HepG2 (cell line): ENCODE measurements at regions not wholly inside any gene's neighbourhood (a gene's known extent, or its start where the extent isn't known, plus 50 kb on each side); places are given as distances from the start of the nearest gene placed in this dataset.

Source experiments
- ATAC-seq: fragments of 200-7000 bp; cut with Tn5 transposase; 3 replicates; pipeline ENCODE4 v1.9.1; 2020; ENCODE audit warnings: mild to moderate bottlenecking, moderate library complexity
- BruUV-seq: library from RNA; stranded (reverse); fragments of 400-500 nt; replicated peaks from 2 replicates; lab custom pipeline; 2021; lab: Mats Ljungman, UMichigan
- CTCF ChIA-PET: fragments of 300-600 bp; formaldehyde crosslinking; extraction: SDS; loops from one replicate; lab custom pipeline; 2021; ENCODE audit warnings: low total read pairs, inconsistent platforms, low intra/inter-chr PET ratio; lab: Yijun Ruan, JAX
- POLR2A ChIA-PET: fragments of 350-600 bp; sonication (Branson Sonifier 250); formaldehyde crosslinking; loops from one replicate; lab custom pipeline; 2020; ENCODE audit warnings: antibody characterized with exemption, inconsistent platforms; lab: Yijun Ruan, JAX
- DNase-seq: peaks from one replicate; pipeline ENCODE4 v3.0.0-alpha.2; 2015; ENCODE audit warnings: low spot score
- FAIRE-seq: peaks from 3 replicates; lab custom pipeline; 2011; peaks lifted over from hg19 to GRCh38; lab: Jason Lieb, UNC
- H2AFZ ChIP-seq: one replicate; pipeline ENCODE4 v1.6.1; 2011; ENCODE audit warnings: low read length, inconsistent platforms
- H3K27ac ChIP-seq: fragments of 300-600 bp; 3 replicates; pipeline ENCODE4 v1.8.0; 2011; ENCODE audit warnings: mixed run types, mild to moderate bottlenecking, mixed read lengths, low read length, inconsistent platforms; ENCODE audit not compliant: insufficient read depth; ENCODE audit errors: extremely low read length
- H3K27me3 ChIP-seq, 2 experiments: fragments of 200-600 bp in 1 of 2; 2 replicates in 1 of 2; 3 replicates in 1 of 2; pipeline versions ENCODE4 v1.6.0 to v1.8.0; 2011; ENCODE audit warnings: low read length in 2 of 2, mild to moderate bottlenecking in 2 of 2, moderate library complexity in 2 of 2, inconsistent platforms in 1 of 2; ENCODE audit not compliant: insufficient read depth in 2 of 2, control insufficient read depth in 1 of 2
- H3K36me3 ChIP-seq, 2 experiments: fragments of 200-600 bp in 1 of 2; replicated peaks in 1 of 2; 2 replicates in 1 of 2; 3 replicates in 1 of 2; pipeline versions ENCODE4 v1.5.1 to v1.8.0; 2011; ENCODE audit warnings: low read length in 2 of 2, inconsistent platforms in 1 of 2; ENCODE audit not compliant: insufficient read depth in 2 of 2, control insufficient read depth in 1 of 2
- H3K4me1 ChIP-seq: 2 replicates; pipeline ENCODE4 v1.5.1; 2012; ENCODE audit warnings: low read length, inconsistent platforms; ENCODE audit not compliant: insufficient read depth
- H3K4me2 ChIP-seq: 2 replicates; pipeline ENCODE4 v1.6.0; 2011; ENCODE audit warnings: low read depth, low read length, inconsistent platforms
- H3K4me3 ChIP-seq, 3 experiments: fragments of 200-600 bp in 1 of 3; sonication (generic), shearing (Covaris generic) in 1 of 3; replicated peaks in 1 of 3; 2 replicates each; pipeline ENCODE4 v1.5.1; 2011 to 2016; ENCODE audit warnings: low read length in 3 of 3, inconsistent platforms in 2 of 3, low read depth in 2 of 3, mild to moderate bottlenecking in 2 of 3, control low read depth in 1 of 3, mixed read lengths in 1 of 3; ENCODE audit not compliant: insufficient read depth in 1 of 3
- H3K79me2 ChIP-seq: one replicate; pipeline ENCODE4 v1.6.1; 2011; ENCODE audit warnings: low read length, inconsistent platforms; ENCODE audit not compliant: insufficient read depth
- H3K9ac ChIP-seq: 2 replicates; pipeline ENCODE4 v1.6.0; 2011; ENCODE audit warnings: mild to moderate bottlenecking, low read depth, low read length, inconsistent platforms; ENCODE audit not compliant: insufficient read depth
- H3K9me3 ChIP-seq: 2 replicates; pipeline ENCODE4 v1.5.1; 2012; ENCODE audit warnings: mild to moderate bottlenecking, low read length
- H4K20me1 ChIP-seq: 2 replicates; pipeline ENCODE4 v1.6.0; 2011; ENCODE audit warnings: inconsistent platforms, mild to moderate bottlenecking, low read length, moderate library complexity; ENCODE audit not compliant: insufficient read depth
- GABPA ChIP-seq, 2 experiments: IDR thresholded peaks; 2 replicates each; pipeline ENCODE4 v1.6.1; 2011 to 2016; ENCODE audit warnings: low read depth in 2 of 2, low read length in 1 of 2, missing biosample characterization in 1 of 2, missing genetic modification characterization in 1 of 2
- HDAC1 ChIP-seq: sonication (generic); formaldehyde crosslinking; IDR thresholded peaks from 2 replicates; pipeline ENCODE4 v1.5.1; 2020; ENCODE audit warnings: mild to moderate bottlenecking, missing genetic modification reagents
- HNRNPL ChIP-seq: fragments of 200-400 bp; formaldehyde crosslinking; IDR thresholded peaks from 2 replicates; pipeline ENCODE4 v1.6.1; 2017; ENCODE audit warnings: mild to moderate bottlenecking, low read depth, low read length
- JARID2 ChIP-seq: sonication (generic); formaldehyde crosslinking; IDR thresholded peaks from 2 replicates; pipeline ENCODE4 v1.8.1; 2023; ENCODE audit warnings: missing genetic modification reagents, inconsistent platforms; ENCODE audit not compliant: insufficient replicate concordance
- RARA ChIP-seq: IDR thresholded peaks from 2 replicates; pipeline ENCODE4 v1.6.1; 2016; ENCODE audit warnings: missing genetic modification reagents, missing compliant biosample characterization
- ZNF570 ChIP-seq: sonication (generic); formaldehyde crosslinking; IDR thresholded peaks from 2 replicates; pipeline ENCODE4 v1.4.0; 2020; ENCODE audit warnings: mild to moderate bottlenecking, missing genetic modification reagents, borderline replicate concordance
- ZNF891 ChIP-seq: sonication (generic); formaldehyde crosslinking; IDR thresholded peaks from 2 replicates; pipeline ENCODE4 v1.5.0; 2020; ENCODE audit warnings: mild to moderate bottlenecking, missing genetic modification reagents
- WGBS: methylation state at CpG from one replicate; pipeline ENCODE4 v1.1.6; 2017; ENCODE audit warnings: low lambda C conversion rate; 5-methylcytosine and 5-hydroxymethylcytosine counted together
- in situ Hi-C: cut with HindIII; loops from 2 replicates; pipeline ENCODE4 v1.10.0; 2017; ENCODE audit warnings: low pct_unique_long_range_greater_than_20kb; ENCODE audit not compliant: extremely low pct_ligation_motif_present
- intact Hi-C: fragments of 100-400 bp; cut with micrococcal nuclease; formaldehyde crosslinking; loops from one replicate; pipeline ENCODE4 v1.10.0; 2022; ENCODE audit not compliant: unreplicated experiment

DNA sequence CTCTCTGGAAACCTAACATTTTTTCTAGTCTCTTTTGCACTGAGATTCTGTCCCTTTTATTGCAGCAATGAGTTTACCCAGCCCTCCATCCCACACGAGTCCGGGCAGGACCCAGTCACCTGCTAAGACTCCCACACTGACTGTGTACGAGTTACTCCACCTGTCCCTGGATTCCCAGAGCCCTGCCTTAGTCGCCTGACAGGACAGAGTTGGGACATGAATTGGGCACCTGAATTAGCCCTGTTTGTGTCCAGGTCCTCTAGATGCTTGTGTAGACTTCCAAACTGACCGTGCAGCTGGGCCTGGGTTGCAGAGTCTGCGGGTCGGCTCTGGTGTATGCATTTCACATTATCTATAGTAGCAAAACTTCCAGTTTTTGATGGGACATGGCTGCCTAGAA lies 238.7 kb downstream of the VAPA start (continued):
- TF ChIP-seq ZNF570: no peak
- TF ChIP-seq ZNF891 (CRISPR knock-in tag): no peak
- TF ChIP-seq GABPA (IDR thresholded peaks at IDR 0.05; ENCODE audit: low read depth, low read length): no peak
- no peak for TF ChIP-seq GABPA (CRISPR knock-in tag; IDR thresholded peaks at IDR 0.05; ENCODE audit: low read depth)
- TF ChIP-seq HDAC1 (CRISPR knock-in tag): no peak
- no peak for TF ChIP-seq HNRNPL
- no peak for TF ChIP-seq JARID2 (CRISPR knock-in tag)

DNA sequence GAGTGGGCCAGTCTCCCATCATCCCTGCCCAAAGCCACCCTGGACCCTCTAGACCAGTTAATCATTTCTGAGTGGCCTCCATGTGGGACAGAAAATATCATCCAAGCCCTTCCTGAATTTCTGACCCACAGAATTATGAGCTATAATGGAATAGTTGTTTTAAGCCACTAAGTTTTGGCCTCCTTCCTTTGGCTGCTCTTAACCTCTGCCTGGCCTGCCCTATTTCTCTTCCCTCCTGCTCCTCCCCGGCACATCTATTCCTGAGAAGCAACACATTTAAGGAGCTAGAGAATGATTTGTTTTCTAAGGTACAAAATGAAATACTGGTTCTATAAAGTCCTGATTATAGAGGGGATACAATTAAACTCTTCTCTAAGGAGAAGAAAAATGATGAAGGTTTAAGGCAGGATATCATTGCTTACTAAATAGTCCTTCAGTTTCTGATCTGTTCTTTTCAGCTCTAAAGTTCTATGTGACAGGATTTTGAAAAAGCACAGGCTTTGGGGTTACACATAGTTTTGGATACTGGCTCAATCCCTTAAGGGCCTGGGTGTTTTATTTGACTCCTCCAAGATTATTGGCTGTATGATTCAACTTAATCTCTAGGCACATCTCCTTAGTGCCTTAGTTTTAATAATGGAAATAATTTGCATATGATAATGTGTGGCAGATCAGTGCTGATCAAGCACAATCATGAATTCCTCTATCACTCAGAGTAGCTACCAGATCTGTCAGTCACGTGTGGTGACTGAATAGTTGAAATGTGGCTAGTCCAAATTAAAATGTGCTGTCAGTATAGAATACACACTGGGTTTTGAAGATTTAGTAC lies 240.3 kb downstream of the VAPA start:
- ChIA-PET POLR2A (no interaction called here), CTCF (no interaction called here)
- no peaks in the 10 kb centered on the region for H4K20me1 ChIP-seq
- H3K4me2 ChIP-seq: no peak overlapping the region
- H3K4me1 ChIP-seq: no peaks in the 10 kb centered on the region
- H3K9ac ChIP-seq: no peak overlapping the region
- H3K27ac ChIP-seq: no peak overlapping the region
- in situ Hi-C loops: no loop called here
- no peak overlapping the region for H2AFZ ChIP-seq
- H3K4me3 ChIP-seq: no peak overlapping the region
- 73% methylated on average over 2 of the region's 2 CpGs for WGBS
- H3K36me3 ChIP-seq: no peaks in the 10 kb centered on the region
- TF ChIP-seq RARA (CRISPR knock-in tag): no peak
- FAIRE-seq (no peak), DNase-seq (no peak), ATAC-seq (no peak)
- BruUV-seq: no TSS peak
- intact Hi-C loops: no loop called here
- no peaks in the 10 kb centered on the region for H3K79me2 ChIP-seq
- H3K27me3 ChIP-seq: no peaks in the 10 kb centered on the region
- H3K9me3 ChIP-seq: no peaks in the 10 kb centered on the region
